GM23248 (cell line): ENCODE measurements at regions not wholly inside any gene's neighbourhood (a gene's known extent, or its start where the extent isn't known, plus 50 kb on each side); places are given as distances from the start of the nearest gene placed in this dataset.

Experiments used
- DNase-seq: peaks from one replicate; pipeline ENCODE4 v3.0.0-alpha.2; 2015
- H2AFZ ChIP-seq: fragments of 200-600 bp; sonication (generic); 2 replicates; pipeline ENCODE4 v1.6.1; 2016; ENCODE audit warnings: antibody characterized with exemption
- H3F3A ChIP-seq: fragments of 200-600 bp; sonication (generic); 2 replicates; pipeline ENCODE4 v1.6.1; 2016; ENCODE audit warnings: mild to moderate bottlenecking, antibody characterized with exemption, mixed run types; ENCODE audit not compliant: insufficient read depth
- H3K27ac ChIP-seq: fragments of 200-600 bp; sonication (generic); 2 replicates; pipeline ENCODE4 v1.5.1; 2016; ENCODE audit warnings: mild to moderate bottlenecking
- H3K27me3 ChIP-seq: fragments of 200-600 bp; sonication (generic); replicated peaks from 2 replicates; pipeline ENCODE4 v1.6.1; 2016; ENCODE audit warnings: mild to moderate bottlenecking; ENCODE audit not compliant: insufficient read depth
- H3K36me3 ChIP-seq: fragments of 200-600 bp; sonication (generic); 2 replicates; pipeline ENCODE4 v1.6.1; 2016; ENCODE audit warnings: low read depth, mild to moderate bottlenecking
- H3K4me1 ChIP-seq: fragments of 200-600 bp; sonication (generic); 2 replicates; pipeline ENCODE4 v1.6.1; 2016; ENCODE audit warnings: mild to moderate bottlenecking; ENCODE audit not compliant: insufficient read depth
- H3K4me2 ChIP-seq: fragments of 200-600 bp; sonication (generic); one replicate; pipeline ENCODE4 v1.6.1; 2016; ENCODE audit warnings: mild to moderate bottlenecking; ENCODE audit not compliant: unreplicated experiment
- H3K4me3 ChIP-seq: fragments of 200-600 bp; sonication (generic); 2 replicates; pipeline ENCODE4 v1.5.1; 2016; ENCODE audit warnings: mild to moderate bottlenecking
- H3K79me2 ChIP-seq: fragments of 200-600 bp; sonication (generic); 2 replicates; pipeline ENCODE4 v1.6.1; 2016; ENCODE audit warnings: mild to moderate bottlenecking; ENCODE audit not compliant: insufficient read depth
- H3K9ac ChIP-seq: fragments of 200-600 bp; sonication (generic); 2 replicates; pipeline ENCODE4 v1.6.1; 2016; ENCODE audit warnings: mild to moderate bottlenecking
- H3K9me2 ChIP-seq: fragments of 200-600 bp; sonication (generic); 2 replicates; pipeline ENCODE4 v1.6.1; 2016; ENCODE audit warnings: mixed run types, mild to moderate bottlenecking, moderate library complexity; ENCODE audit not compliant: insufficient read depth
- H3K9me3 ChIP-seq: fragments of 200-600 bp; sonication (generic); one replicate; pipeline ENCODE4 v1.6.1; 2017; ENCODE audit warnings: low read depth
- H4K20me1 ChIP-seq: fragments of 200-600 bp; sonication (generic); 2 replicates; pipeline ENCODE4 v1.6.0; 2016; ENCODE audit not compliant: insufficient read depth
- EZH2 ChIP-seq: fragments of 200-600 bp; sonication (generic); IDR thresholded peaks from 2 replicates; pipeline ENCODE4 v1.6.1; 2018; ENCODE audit warnings: antibody characterized with exemption, mild to moderate bottlenecking; ENCODE audit not compliant: insufficient read depth, poor library complexity, severe bottlenecking
- EZH2phosphoT487 ChIP-seq: fragments of 200-600 bp; sonication (generic); IDR thresholded peaks from 2 replicates; pipeline ENCODE4 v1.6.1; 2018; ENCODE audit warnings: antibody characterized with exemption, moderate library complexity, mild to moderate bottlenecking, low read depth; ENCODE audit not compliant: insufficient read depth
- WGBS, 2 experiments: methylation state at CpG; one replicate each; pipeline ENCODE4 v1.1.6; 2015 to 2017; ENCODE audit warnings: low lambda C conversion rate in 2 of 2, low coverage in 1 of 2; ENCODE audit errors: missing lambda C conversion rate in 2 of 2; 5-methylcytosine and 5-hydroxymethylcytosine counted together
- in situ Hi-C: fragments of 300-500 bp; cut with MboI; formaldehyde crosslinking; loops from 2 replicates; pipeline ENCODE4 v1.15.0; 2020

GRCh38 chr3:163622384-163622783 is 1455.9 kb downstream of the SI start:
- H3K4me1 ChIP-seq = no peaks in the 10 kb centered on the region
- no peaks in the 10 kb centered on the region for H3K27me3 ChIP-seq
- H3K9me3 ChIP-seq = no peaks in the 10 kb centered on the region
- TF ChIP-seq EZH2 (no peak), EZH2phosphoT487 (no peak)
- H3K4me2 ChIP-seq = no peak overlapping the region
- H3F3A ChIP-seq = no peaks in the 10 kb centered on the region
- no peaks in the 10 kb centered on the region for H4K20me1 ChIP-seq
- no peaks in the 10 kb centered on the region for H3K36me3 ChIP-seq
- no peak overlapping the region for H3K27ac ChIP-seq
- WGBS, 2 experiments = 26 to 27% methylated on average over 3 of the region's 3 CpGs
- H3K79me2 ChIP-seq = no peaks in the 10 kb centered on the region
- H3K9ac ChIP-seq = no peak overlapping the region
- no peak for DNase-seq
- H3K4me3 ChIP-seq = no peak overlapping the region
- H3K9me2 ChIP-seq = no peaks in the 10 kb centered on the region
- in situ Hi-C loops = no loop called here
- H2AFZ ChIP-seq = no peak overlapping the region

- H4K20me1 ChIP-seq = no peaks in the 10 kb centered on the region
- H3K4me1 ChIP-seq = no peaks in the 10 kb centered on the region
- H3K4me2 ChIP-seq = no peak overlapping the region
- DNase-seq = no peak
- H3K9ac ChIP-seq = no peak overlapping the region
- in situ Hi-C loops = no loop called here
- no peak overlapping the region for H3K27ac ChIP-seq
- no peaks in the 10 kb centered on the region for H3K27me3 ChIP-seq
- TF ChIP-seq EZH2 (no peak), EZH2phosphoT487 (no peak)
- H2AFZ ChIP-seq = no peak overlapping the region
- H3K79me2 ChIP-seq = no peaks in the 10 kb centered on the region
- no peaks in the 10 kb centered on the region for H3K36me3 ChIP-seq
- H3K9me3 ChIP-seq = peaks cover 7% of the 10 kb centered on the region
- no peaks in the 10 kb centered on the region for H3F3A ChIP-seq
- no peaks in the 10 kb centered on the region for H3K9me2 ChIP-seq
- H3K4me3 ChIP-seq = no peak overlapping the region
These were observed 1463.4 kb downstream of the SI start for GRCh38 chr3:163614886-163615285.

- no peaks in the 10 kb centered on the region for H3K9me2 ChIP-seq
- 35 to 45% methylated on average over 1 of the region's 1 CpG for WGBS, 2 experiments
- H3K9ac ChIP-seq = no peak overlapping the region
- H3K4me3 ChIP-seq = no peak overlapping the region
- TF ChIP-seq EZH2phosphoT487 = no peak
- TF ChIP-seq EZH2 = no peak
- no peaks in the 10 kb centered on the region for H3K36me3 ChIP-seq
- no peak for DNase-seq
- in situ Hi-C loops = no loop called here
- H2AFZ ChIP-seq = no peak overlapping the region
- H3F3A ChIP-seq = no peaks in the 10 kb centered on the region
- no peaks in the 10 kb centered on the region for H4K20me1 ChIP-seq
- H3K9me3 ChIP-seq = no peaks in the 10 kb centered on the region
- H3K4me1 ChIP-seq = no peaks in the 10 kb centered on the region
- H3K79me2 ChIP-seq = no peaks in the 10 kb centered on the region
- no peaks in the 10 kb centered on the region for H3K27me3 ChIP-seq
- no peak overlapping the region for H3K4me2 ChIP-seq
- no peak overlapping the region for H3K27ac ChIP-seq
These were observed 1472.4 kb downstream of the SI start for GRCh38 chr3:163605915-163606314.

GRCh38 chr3:163601426-163601825 is 1476.9 kb downstream of the SI start:
- TF ChIP-seq EZH2 = no peak
- TF ChIP-seq EZH2phosphoT487 = no peak
- Histone ChIP-seq H3K4me3 (no peak overlapping the region), H2AFZ (no peak overlapping the region), H4K20me1 (no peaks in the 10 kb centered on the region), H3K36me3 (no peaks in the 10 kb centered on the region), H3K9me3 (peaks cover 5% of the 10 kb centered on the region), H3K9me2 (no peaks in the 10 kb centered on the region), H3F3A (no peaks in the 10 kb centered on the region), H3K27ac (no peak overlapping the region), H3K27me3 (no peaks in the 10 kb centered on the region), H3K9ac (no peak overlapping the region), H3K79me2 (no peaks in the 10 kb centered on the region), H3K4me1 (no peaks in the 10 kb centered on the region), H3K4me2 (no peak overlapping the region)
- 12 to 48% methylated on average over 1 of the region's 1 CpG for WGBS, 2 experiments
- in situ Hi-C loops = no loop called here
- DNase-seq = no peak

- H3K4me2 ChIP-seq = no peak overlapping the region
- H4K20me1 ChIP-seq = no peaks in the 10 kb centered on the region
- in situ Hi-C loops = no loop called here
- no peak overlapping the region for H3K27ac ChIP-seq
- no peak overlapping the region for H2AFZ ChIP-seq
- no peaks in the 10 kb centered on the region for H3F3A ChIP-seq
- H3K9me2 ChIP-seq = no peaks in the 10 kb centered on the region
- no peaks in the 10 kb centered on the region for H3K36me3 ChIP-seq
- no peak overlapping the region for H3K9ac ChIP-seq
- no peaks in the 10 kb centered on the region for H3K27me3 ChIP-seq
- no peak for TF ChIP-seq EZH2phosphoT487
- no peak for TF ChIP-seq EZH2
- no peaks in the 10 kb centered on the region for H3K4me1 ChIP-seq
- 9 to 17% methylated on average over 2 of the region's 2 CpGs for WGBS, 2 experiments
- DNase-seq = no peak
- no peaks in the 10 kb centered on the region for H3K79me2 ChIP-seq
- no peak overlapping the region for H3K4me3 ChIP-seq
- H3K9me3 ChIP-seq = no peaks in the 10 kb centered on the region
These were observed 1491.0 kb downstream of the SI start for GRCh38 chr3:163587342-163587741.
